SW480 (cell line): ENCODE measurements at regions not wholly inside any gene's neighbourhood (a gene's known extent, or its start where the extent isn't known, plus 50 kb on each side); places are given as distances from the start of the nearest gene placed in this dataset.

ENCODE experiments used
- DNase-seq: peaks from one replicate; pipeline ENCODE4 v3.0.0-alpha.2; 2016; ENCODE audit warnings: low spot score

- DNase-seq: no peak
Observed at GRCh38 chr5:110073534-110073933, 383.8 kb downstream of the MAN2A1 start.

GRCh38 chr5:110075656-110076055 is 385.9 kb downstream of the MAN2A1 start:
- no peak for DNase-seq

- DNase-seq: no peak
Observed at GRCh38 chr5:110077147-110077546, 387.4 kb downstream of the MAN2A1 start.

- no peak for DNase-seq
Observed at GRCh38 chr5:110082194-110082593, 392.5 kb downstream of the MAN2A1 start.

- DNase-seq: no peak
Observed at GRCh38 chr5:110082863-110083262, 393.1 kb downstream of the MAN2A1 start.

- DNase-seq: no peak
Observed at GRCh38 chr5:110085826-110086225, 396.1 kb downstream of the MAN2A1 start.

GRCh38 chr5:110086658-110087388 is 397.1 kb downstream of the MAN2A1 start:
- DNase-seq: peak; percentile 46

GRCh38 chr5:110087829-110088228 is 398.1 kb downstream of the MAN2A1 start:
- no peak for DNase-seq

GRCh38 chr5:110088676-110089436 is 399.1 kb downstream of the MAN2A1 start:
- no peak for DNase-seq

GRCh38 chr5:110092955-110093785 is 403.4 kb downstream of the MAN2A1 start:
- DNase-seq: no peak

GRCh38 chr5:110094109-110094508 is 404.4 kb downstream of the MAN2A1 start:
- no peak for DNase-seq

- DNase-seq: no peak
Observed at GRCh38 chr5:110094548-110094947, 404.8 kb downstream of the MAN2A1 start.

- DNase-seq: no peak
Observed at GRCh38 chr5:110096419-110096818, 406.7 kb downstream of the MAN2A1 start.

- no peak for DNase-seq
Observed at GRCh38 chr5:110099572-110099971, 409.8 kb downstream of the MAN2A1 start.

- no peak for DNase-seq
Observed at GRCh38 chr5:110103081-110103480, 413.4 kb downstream of the MAN2A1 start.

- DNase-seq: no peak
Observed at GRCh38 chr5:110104060-110104725, 414.5 kb downstream of the MAN2A1 start.

- no peak for DNase-seq
Observed at GRCh38 chr5:110104726-110105669, 415.3 kb downstream of the MAN2A1 start.

GRCh38 chr5:110105692-110106091 is 416.0 kb downstream of the MAN2A1 start:
- DNase-seq: no peak

GRCh38 chr5:110106750-110107149 is 417.0 kb downstream of the MAN2A1 start:
- no peak for DNase-seq

GRCh38 chr5:110108520-110108919 is 418.8 kb downstream of the MAN2A1 start:
- no peak for DNase-seq

GRCh38 chr5:110109667-110110066 is 419.9 kb downstream of the MAN2A1 start:
- no peak for DNase-seq
